HepG2 (cell line): ENCODE measurements at regions not wholly inside any gene's neighbourhood (a gene's known extent, or its start where the extent isn't known, plus 50 kb on each side); places are given as distances from the start of the nearest gene placed in this dataset.

ENCODE experiments used
- ATAC-seq: fragments of 200-7000 bp; cut with Tn5 transposase; 3 replicates; pipeline ENCODE4 v1.9.1; 2020; ENCODE audit warnings: mild to moderate bottlenecking, moderate library complexity
- BruUV-seq: library from RNA; stranded (reverse); fragments of 400-500 nt; replicated peaks from 2 replicates; lab custom pipeline; 2021; lab: Mats Ljungman, UMichigan
- CTCF ChIA-PET: fragments of 300-600 bp; formaldehyde crosslinking; extraction: SDS; loops from one replicate; lab custom pipeline; 2021; ENCODE audit warnings: low total read pairs, inconsistent platforms, low intra/inter-chr PET ratio; lab: Yijun Ruan, JAX
- POLR2A ChIA-PET: fragments of 350-600 bp; sonication (Branson Sonifier 250); formaldehyde crosslinking; loops from one replicate; lab custom pipeline; 2020; ENCODE audit warnings: antibody characterized with exemption, inconsistent platforms; lab: Yijun Ruan, JAX
- DNase-seq: peaks from one replicate; pipeline ENCODE4 v3.0.0-alpha.2; 2015; ENCODE audit warnings: low spot score
- FAIRE-seq: peaks from 3 replicates; lab custom pipeline; 2011; peaks lifted over from hg19 to GRCh38; lab: Jason Lieb, UNC
- H2AFZ ChIP-seq: one replicate; pipeline ENCODE4 v1.6.1; 2011; ENCODE audit warnings: low read length, inconsistent platforms
- H3K27ac ChIP-seq: fragments of 300-600 bp; 3 replicates; pipeline ENCODE4 v1.8.0; 2011; ENCODE audit warnings: mixed run types, mild to moderate bottlenecking, mixed read lengths, low read length, inconsistent platforms; ENCODE audit not compliant: insufficient read depth; ENCODE audit errors: extremely low read length
- H3K27me3 ChIP-seq, 2 experiments: fragments of 200-600 bp in 1 of 2; 2 replicates in 1 of 2; 3 replicates in 1 of 2; pipeline versions ENCODE4 v1.6.0 to v1.8.0; 2011; ENCODE audit warnings: low read length in 2 of 2, mild to moderate bottlenecking in 2 of 2, moderate library complexity in 2 of 2, inconsistent platforms in 1 of 2; ENCODE audit not compliant: insufficient read depth in 2 of 2, control insufficient read depth in 1 of 2
- H3K36me3 ChIP-seq, 2 experiments: fragments of 200-600 bp in 1 of 2; replicated peaks in 1 of 2; 2 replicates in 1 of 2; 3 replicates in 1 of 2; pipeline versions ENCODE4 v1.5.1 to v1.8.0; 2011; ENCODE audit warnings: low read length in 2 of 2, inconsistent platforms in 1 of 2; ENCODE audit not compliant: insufficient read depth in 2 of 2, control insufficient read depth in 1 of 2
- H3K4me1 ChIP-seq: 2 replicates; pipeline ENCODE4 v1.5.1; 2012; ENCODE audit warnings: low read length, inconsistent platforms; ENCODE audit not compliant: insufficient read depth
- H3K4me2 ChIP-seq: 2 replicates; pipeline ENCODE4 v1.6.0; 2011; ENCODE audit warnings: low read depth, low read length, inconsistent platforms
- H3K4me3 ChIP-seq, 3 experiments: fragments of 200-600 bp in 1 of 3; sonication (generic), shearing (Covaris generic) in 1 of 3; replicated peaks in 1 of 3; 2 replicates each; pipeline ENCODE4 v1.5.1; 2011 to 2016; ENCODE audit warnings: low read length in 3 of 3, inconsistent platforms in 2 of 3, low read depth in 2 of 3, mild to moderate bottlenecking in 2 of 3, control low read depth in 1 of 3, mixed read lengths in 1 of 3; ENCODE audit not compliant: insufficient read depth in 1 of 3
- H3K79me2 ChIP-seq: one replicate; pipeline ENCODE4 v1.6.1; 2011; ENCODE audit warnings: low read length, inconsistent platforms; ENCODE audit not compliant: insufficient read depth
- H3K9ac ChIP-seq: 2 replicates; pipeline ENCODE4 v1.6.0; 2011; ENCODE audit warnings: mild to moderate bottlenecking, low read depth, low read length, inconsistent platforms; ENCODE audit not compliant: insufficient read depth
- H3K9me3 ChIP-seq: 2 replicates; pipeline ENCODE4 v1.5.1; 2012; ENCODE audit warnings: mild to moderate bottlenecking, low read length
- H4K20me1 ChIP-seq: 2 replicates; pipeline ENCODE4 v1.6.0; 2011; ENCODE audit warnings: inconsistent platforms, mild to moderate bottlenecking, low read length, moderate library complexity; ENCODE audit not compliant: insufficient read depth
- GATAD2A ChIP-seq: IDR thresholded peaks from 2 replicates; pipeline ENCODE4 v1.6.1; 2016
- KDM5B ChIP-seq: sonication (generic); formaldehyde crosslinking; IDR thresholded peaks from 2 replicates; pipeline ENCODE4 v1.4.0; 2020; ENCODE audit warnings: missing genetic modification reagents, mild to moderate bottlenecking, borderline replicate concordance
- MIXL1 ChIP-seq: IDR thresholded peaks from 2 replicates; pipeline ENCODE4 v1.6.1; 2016
- NR2F2 ChIP-seq: IDR thresholded peaks from 2 replicates; pipeline ENCODE4 v1.6.1; 2012; ENCODE audit warnings: low read depth, inconsistent platforms, borderline replicate concordance
- SPEN ChIP-seq: sonication (generic); formaldehyde crosslinking; IDR thresholded peaks from 2 replicates; pipeline ENCODE4 v1.5.1; 2020; ENCODE audit warnings: low read depth, mild to moderate bottlenecking, missing genetic modification reagents
- SRSF9 ChIP-seq: fragments of 200-400 bp; formaldehyde crosslinking; IDR thresholded peaks from 2 replicates; pipeline ENCODE4 v1.6.1; 2018; ENCODE audit warnings: borderline replicate concordance, mild to moderate bottlenecking, low read depth, low read length; ENCODE audit not compliant: insufficient read depth, poor library complexity, severe bottlenecking
- TCF12 ChIP-seq, 2 experiments: fragments of 450-650 bp in 1 of 2; sonication (generic) in 1 of 2; formaldehyde crosslinking in 1 of 2; IDR thresholded peaks; 2 replicates each; pipeline versions ENCODE4 v1.6.1 to v1.8.0; 2017 to 2022; ENCODE audit warnings: antibody characterized with exemption in 1 of 2, mild to moderate bottlenecking in 1 of 2, missing genetic modification reagents in 1 of 2, moderate library complexity in 1 of 2
- TGIF2 ChIP-seq: IDR thresholded peaks from 2 replicates; pipeline ENCODE4 v1.6.1; 2016; ENCODE audit warnings: control low read depth, missing compliant biosample characterization
- ZBTB42 ChIP-seq: sonication (generic); formaldehyde crosslinking; IDR thresholded peaks from 2 replicates; pipeline ENCODE4 v1.5.0; 2020; ENCODE audit warnings: mild to moderate bottlenecking, missing genetic modification reagents
- ZNF292 ChIP-seq: sonication (generic); formaldehyde crosslinking; IDR thresholded peaks from 2 replicates; pipeline ENCODE4 v1.8.1; 2022; ENCODE audit warnings: mild to moderate bottlenecking, low read depth, missing genetic modification reagents, borderline replicate concordance
- ZNF30 ChIP-seq: sonication (generic); formaldehyde crosslinking; IDR thresholded peaks from 2 replicates; pipeline ENCODE4 v1.5.0; 2020; ENCODE audit warnings: mild to moderate bottlenecking, missing genetic modification reagents
- ZNF333 ChIP-seq: sonication (generic); formaldehyde crosslinking; IDR thresholded peaks from 2 replicates; pipeline ENCODE4 v1.4.0; 2020; ENCODE audit warnings: mild to moderate bottlenecking, missing genetic modification reagents, borderline replicate concordance
- ZNF557 ChIP-seq: sonication (generic); formaldehyde crosslinking; IDR thresholded peaks from 2 replicates; pipeline ENCODE4 v1.4.0; 2020; ENCODE audit warnings: missing genetic modification reagents
- ZNF737 ChIP-seq: sonication (generic); formaldehyde crosslinking; IDR thresholded peaks from 2 replicates; pipeline ENCODE4 v1.5.0; 2020; ENCODE audit warnings: missing genetic modification reagents, mild to moderate bottlenecking, borderline replicate concordance
- ZNF891 ChIP-seq: sonication (generic); formaldehyde crosslinking; IDR thresholded peaks from 2 replicates; pipeline ENCODE4 v1.5.0; 2020; ENCODE audit warnings: mild to moderate bottlenecking, missing genetic modification reagents
- WGBS: methylation state at CpG from one replicate; pipeline ENCODE4 v1.1.6; 2017; ENCODE audit warnings: low lambda C conversion rate; 5-methylcytosine and 5-hydroxymethylcytosine counted together
- in situ Hi-C: cut with HindIII; loops from 2 replicates; pipeline ENCODE4 v1.10.0; 2017; ENCODE audit warnings: low pct_unique_long_range_greater_than_20kb; ENCODE audit not compliant: extremely low pct_ligation_motif_present
- intact Hi-C: fragments of 100-400 bp; cut with micrococcal nuclease; formaldehyde crosslinking; loops from one replicate; pipeline ENCODE4 v1.10.0; 2022; ENCODE audit not compliant: unreplicated experiment
- TF ChIP-seq, protein P1 (sequence below): IDR thresholded peaks from 2 replicates; pipeline ENCODE4 v1.6.1; 2016; ENCODE audit warnings: low read depth, borderline replicate concordance
- TF ChIP-seq, protein P2 (sequence below): IDR thresholded peaks from 2 replicates; pipeline ENCODE4 v1.6.1; 2016; ENCODE audit warnings: mild to moderate bottlenecking
- TF ChIP-seq, protein P3 (sequence below): sonication (generic); formaldehyde crosslinking; IDR thresholded peaks from 2 replicates; pipeline ENCODE4 v1.5.1; 2020; ENCODE audit warnings: missing genetic modification reagents, mild to moderate bottlenecking, borderline replicate concordance

DNA sequence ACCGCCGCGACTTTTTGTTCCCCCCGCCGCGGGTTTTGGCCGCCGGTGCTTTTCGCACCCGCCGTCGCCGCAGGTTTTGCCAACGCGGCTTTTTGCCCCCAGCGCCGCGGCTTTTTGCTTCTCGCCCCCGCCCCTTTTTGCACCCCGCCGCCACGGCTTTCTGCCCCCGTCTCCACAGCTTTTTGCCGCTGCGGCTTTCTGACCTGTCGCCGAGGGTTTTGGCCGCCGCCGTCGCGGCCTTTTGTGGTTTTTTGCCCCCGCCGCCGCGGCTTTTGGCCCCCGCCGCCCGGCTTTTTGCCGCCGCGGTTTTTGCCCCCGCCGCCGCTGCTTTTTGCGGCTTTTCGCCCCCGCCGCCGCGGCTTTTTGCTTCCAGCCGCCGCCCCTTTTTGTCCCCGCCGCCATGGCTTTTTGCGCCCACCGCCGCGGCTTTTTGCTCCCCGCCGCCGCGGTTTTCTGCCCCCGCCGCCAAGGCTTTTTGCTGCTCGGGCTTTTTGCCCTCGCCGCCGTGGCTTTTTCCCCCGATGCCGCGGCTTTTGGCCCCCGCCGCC is 151.1 kb downstream of the KCNJ18 start:
- DNase-seq: no peak

More for the DNA sequence above, 151.1 kb downstream of the KCNJ18 start:
- H2AFZ ChIP-seq: no peak overlapping the region
- no TSS peak for BruUV-seq
- H3K4me1 ChIP-seq: no peaks in the 10 kb centered on the region
- WGBS: 92% methylated on average over 75 of the region's 75 CpGs
- POLR2A ChIA-PET: no interaction called here
- CTCF ChIA-PET: no interaction called here
- no peak overlapping the region for H3K4me3 ChIP-seq
- no peak for ATAC-seq
- in situ Hi-C loops (no loop called here), intact Hi-C loops (no loop called here)
- H3K27ac ChIP-seq: no peak overlapping the region
- no peak overlapping the region for H3K4me2 ChIP-seq
- H3K9ac ChIP-seq: no peak overlapping the region
- H3K9me3 ChIP-seq: peaks cover 13% of the 10 kb centered on the region
- no peaks in the 10 kb centered on the region for H3K79me2 ChIP-seq
- no peak for FAIRE-seq
- no peaks in the 10 kb centered on the region for H3K27me3 ChIP-seq
- no peaks in the 10 kb centered on the region for H3K36me3 ChIP-seq
- TF ChIP-seq SRSF9: no peak
- TF ChIP-seq, protein P1, sequence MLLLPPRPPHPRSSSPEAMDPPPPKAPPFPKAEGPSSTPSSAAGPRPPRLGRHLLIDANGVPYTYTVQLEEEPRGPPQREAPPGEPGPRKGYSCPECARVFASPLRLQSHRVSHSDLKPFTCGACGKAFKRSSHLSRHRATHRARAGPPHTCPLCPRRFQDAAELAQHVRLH: no peak
- no peak for TF ChIP-seq ZBTB42 (CRISPR knock-in tag)
- TF ChIP-seq TCF12 (IDR thresholded peaks at IDR 0.05): no peak
- no peak for TF ChIP-seq TCF12 (CRISPR knock-in tag; IDR thresholded peaks at IDR 0.05)
- TF ChIP-seq MIXL1 (CRISPR knock-in tag): no peak
- no peak for TF ChIP-seq ZNF30 (CRISPR knock-in tag)
- no peak for TF ChIP-seq ZNF737 (CRISPR knock-in tag)
- no peak for TF ChIP-seq SPEN (CRISPR knock-in tag)
- no peak for TF ChIP-seq ZNF333 (CRISPR knock-in tag)
- TF ChIP-seq, protein P2, sequence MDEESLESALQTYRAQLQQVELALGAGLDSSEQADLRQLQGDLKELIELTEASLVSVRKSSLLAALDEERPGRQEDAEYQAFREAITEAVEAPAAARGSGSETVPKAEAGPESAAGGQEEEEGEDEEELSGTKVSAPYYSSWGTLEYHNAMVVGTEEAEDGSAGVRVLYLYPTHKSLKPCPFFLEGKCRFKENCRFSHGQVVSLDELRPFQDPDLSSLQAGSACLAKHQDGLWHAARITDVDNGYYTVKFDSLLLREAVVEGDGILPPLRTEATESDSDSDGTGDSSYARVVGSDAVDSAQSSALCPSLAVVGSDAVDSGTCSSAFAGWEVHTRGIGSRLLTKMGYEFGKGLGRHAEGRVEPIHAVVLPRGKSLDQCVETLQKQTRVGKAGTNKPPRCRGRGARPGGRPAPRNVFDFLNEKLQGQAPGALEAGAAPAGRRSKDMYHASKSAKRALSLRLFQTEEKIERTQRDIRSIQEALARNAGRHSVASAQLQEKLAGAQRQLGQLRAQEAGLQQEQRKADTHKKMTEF (CRISPR knock-in tag): no peak
- no peak for TF ChIP-seq ZNF891 (CRISPR knock-in tag)
- TF ChIP-seq TGIF2: no peak
- TF ChIP-seq NR2F2: no peak
- TF ChIP-seq GATAD2A: no peak
- no peak for TF ChIP-seq ZNF557
- TF ChIP-seq, protein P3, sequence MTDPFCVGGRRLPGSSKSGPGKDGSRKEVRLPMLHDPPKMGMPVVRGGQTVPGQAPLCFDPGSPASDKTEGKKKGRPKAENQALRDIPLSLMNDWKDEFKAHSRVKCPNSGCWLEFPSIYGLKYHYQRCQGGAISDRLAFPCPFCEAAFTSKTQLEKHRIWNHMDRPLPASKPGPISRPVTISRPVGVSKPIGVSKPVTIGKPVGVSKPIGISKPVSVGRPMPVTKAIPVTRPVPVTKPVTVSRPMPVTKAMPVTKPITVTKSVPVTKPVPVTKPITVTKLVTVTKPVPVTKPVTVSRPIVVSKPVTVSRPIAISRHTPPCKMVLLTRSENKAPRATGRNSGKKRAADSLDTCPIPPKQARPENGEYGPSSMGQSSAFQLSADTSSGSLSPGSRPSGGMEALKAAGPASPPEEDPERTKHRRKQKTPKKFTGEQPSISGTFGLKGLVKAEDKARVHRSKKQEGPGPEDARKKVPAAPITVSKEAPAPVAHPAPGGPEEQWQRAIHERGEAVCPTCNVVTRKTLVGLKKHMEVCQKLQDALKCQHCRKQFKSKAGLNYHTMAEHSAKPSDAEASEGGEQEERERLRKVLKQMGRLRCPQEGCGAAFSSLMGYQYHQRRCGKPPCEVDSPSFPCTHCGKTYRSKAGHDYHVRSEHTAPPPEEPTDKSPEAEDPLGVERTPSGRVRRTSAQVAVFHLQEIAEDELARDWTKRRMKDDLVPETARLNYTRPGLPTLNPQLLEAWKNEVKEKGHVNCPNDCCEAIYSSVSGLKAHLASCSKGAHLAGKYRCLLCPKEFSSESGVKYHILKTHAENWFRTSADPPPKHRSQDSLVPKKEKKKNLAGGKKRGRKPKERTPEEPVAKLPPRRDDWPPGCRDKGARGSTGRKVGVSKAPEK (CRISPR knock-in tag): no peak
- TF ChIP-seq ZNF292 (CRISPR knock-in tag): no peak
- TF ChIP-seq KDM5B (CRISPR knock-in tag): no peak
- TF ChIP-seq, all 625 proteins: peak for 0
- H4K20me1 ChIP-seq: no peaks in the 10 kb centered on the region
